Rectal smooth muscle tissue (tissue), 1 donor: ENCODE measurements at regions not wholly inside any gene's neighbourhood (a gene's known extent, or its start where the extent isn't known, plus 50 kb on each side); places are given as distances from the start of the nearest gene placed in this dataset.
"Not testable (repeated sequence)": the region's sequence is repeated elsewhere in the genome, so short reads cannot be mapped to it uniquely, and the experiment has no call there.

Experiments
- H3K27ac ChIP-seq: one replicate; pipeline ENCODE4 v1.7.0; 2013; ENCODE audit warnings: low read depth, low read length, inconsistent platforms
- H3K27me3 ChIP-seq: one replicate; pipeline ENCODE4 v1.7.0; 2013; ENCODE audit warnings: low read length; ENCODE audit not compliant: control insufficient read depth, insufficient read depth
- H3K36me3 ChIP-seq: one replicate; pipeline ENCODE4 v1.7.0; 2013; ENCODE audit warnings: low read length; ENCODE audit not compliant: control insufficient read depth, insufficient read depth
- H3K4me1 ChIP-seq: one replicate; pipeline ENCODE4 v1.7.0; 2013; ENCODE audit warnings: low read length; ENCODE audit not compliant: control insufficient read depth, insufficient read depth
- H3K4me3 ChIP-seq: one replicate; pipeline ENCODE4 v1.7.0; 2013; ENCODE audit warnings: low read length
- H3K9ac ChIP-seq: one replicate; pipeline ENCODE4 v1.7.0; 2013; ENCODE audit warnings: low read length

- Histone ChIP-seq H3K4me3 (no peak overlapping the region), H3K9ac (no peak overlapping the region), H3K4me1 (no peaks in the 10 kb centered on the region), H3K36me3 (no peaks in the 10 kb centered on the region), H3K27ac (no peak overlapping the region), H3K27me3 (no peaks in the 10 kb centered on the region)
Measured at GRCh38 chr4:12118651-12119213, 690.0 kb upstream of the HS3ST1 start.

DNA sequence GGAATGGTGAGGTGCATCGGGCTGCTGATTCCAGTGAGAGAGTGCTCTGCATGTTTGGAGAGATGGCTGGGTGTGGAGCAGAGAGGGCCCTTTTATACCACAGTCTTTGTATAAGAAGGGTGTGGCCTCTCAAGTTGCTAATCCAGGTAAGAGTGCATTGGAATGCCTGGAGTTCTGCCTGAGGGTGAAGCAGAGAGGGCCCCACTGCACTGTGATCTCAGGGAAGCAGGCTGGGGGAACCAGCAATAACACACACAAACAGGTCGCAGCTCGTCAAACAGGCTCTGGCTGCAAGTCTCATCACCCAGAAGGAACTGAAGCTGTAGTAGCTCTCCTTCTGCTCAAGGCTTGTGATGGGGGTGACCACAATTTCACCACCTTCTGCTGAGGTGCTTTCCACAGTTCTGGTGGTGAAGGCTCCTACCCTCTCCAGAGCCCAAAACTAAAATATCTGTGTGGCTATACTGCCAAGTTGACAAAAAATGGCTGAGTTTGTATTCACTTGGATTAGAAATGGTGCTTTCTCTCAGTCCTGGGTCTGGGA, 687.4 kb upstream of the HS3ST1 start:
- no peaks in the 10 kb centered on the region for H3K27me3 ChIP-seq

GRCh38 chr4:12110627-12111026, 681.9 kb upstream of the HS3ST1 start:
- Histone ChIP-seq H3K27me3 (no peaks in the 10 kb centered on the region), H3K36me3 (no peaks in the 10 kb centered on the region), H3K4me3 (no peak overlapping the region), H3K9ac (no peak overlapping the region), H3K4me1 (no peaks in the 10 kb centered on the region), H3K27ac (no peak overlapping the region)

More for the DNA sequence above, 687.4 kb upstream of the HS3ST1 start:
- no peak overlapping the region for H3K27ac ChIP-seq
- no peak overlapping the region for H3K9ac ChIP-seq
- no peaks in the 10 kb centered on the region for H3K36me3 ChIP-seq
- H3K4me3 ChIP-seq: no peak overlapping the region
- H3K4me1 ChIP-seq: no peaks in the 10 kb centered on the region

- not testable (repeated sequence) for H3K4me1 ChIP-seq, H3K36me3 ChIP-seq, H3K27me3 ChIP-seq, H3K4me3 ChIP-seq, H3K9ac ChIP-seq, H3K27ac ChIP-seq
Measured at GRCh38 chr4:12109056-12109455, 680.4 kb upstream of the HS3ST1 start.

DNA sequence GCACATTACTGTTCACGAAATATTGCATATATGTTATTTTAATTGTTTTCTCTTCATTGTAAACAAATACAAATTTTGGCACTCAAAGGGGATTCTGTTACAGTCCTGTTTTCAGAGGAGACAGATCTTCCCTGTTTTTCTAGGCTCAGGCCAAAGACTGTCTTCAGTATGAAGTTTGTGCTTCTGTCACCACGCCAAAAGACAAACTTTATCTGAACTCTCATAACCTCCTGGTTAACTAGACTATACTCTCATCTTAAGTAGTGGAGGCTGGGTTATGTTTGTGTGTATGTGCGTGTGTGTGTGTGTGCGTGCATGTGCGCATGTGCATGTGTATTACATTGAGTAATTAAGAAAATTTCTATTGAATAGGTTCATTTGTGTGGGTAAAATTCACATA, 676.8 kb upstream of the HS3ST1 start:
- Histone ChIP-seq H3K27me3 (no peaks in the 10 kb centered on the region), H3K27ac (no peak overlapping the region), H3K36me3 (no peaks in the 10 kb centered on the region), H3K4me1 (no peaks in the 10 kb centered on the region), H3K4me3 (no peak overlapping the region), H3K9ac (no peak overlapping the region)

DNA sequence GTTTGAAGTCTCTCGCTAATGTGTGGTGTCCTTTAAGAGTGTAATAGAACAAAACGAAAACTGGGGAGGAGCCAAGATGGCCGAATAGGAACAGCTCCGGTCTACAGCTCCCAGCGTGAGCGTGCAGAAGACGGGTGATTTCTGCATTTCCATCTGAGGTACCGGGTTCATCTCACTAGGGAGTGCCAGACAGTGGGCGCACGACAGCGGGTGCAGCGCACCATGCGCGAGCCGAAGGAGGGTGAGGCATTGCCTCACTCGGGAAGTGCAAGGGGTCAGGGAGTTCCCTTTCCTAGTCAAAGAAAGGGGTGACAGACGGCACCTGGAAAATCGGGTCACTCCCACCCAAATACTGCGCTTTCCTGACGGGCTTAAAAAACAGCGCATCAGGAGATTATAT, 661.2 kb upstream of the HS3ST1 start:
- not testable (repeated sequence) for H3K4me3 ChIP-seq, H3K27ac ChIP-seq, H3K36me3 ChIP-seq, H3K27me3 ChIP-seq, H3K9ac ChIP-seq, H3K4me1 ChIP-seq

GRCh38 chr4:12084690-12085089, 656.0 kb upstream of the HS3ST1 start:
- no peaks in the 10 kb centered on the region for H3K27me3 ChIP-seq
- no peak overlapping the region for H3K9ac ChIP-seq
- no peaks in the 10 kb centered on the region for H3K36me3 ChIP-seq
- H3K27ac ChIP-seq: no peak overlapping the region
- no peak overlapping the region for H3K4me3 ChIP-seq
- H3K4me1 ChIP-seq: no peaks in the 10 kb centered on the region

- Histone ChIP-seq H3K4me1 (no peaks in the 10 kb centered on the region), H3K36me3 (no peaks in the 10 kb centered on the region), H3K9ac (no peak overlapping the region), H3K4me3 (no peak overlapping the region), H3K27ac (no peak overlapping the region), H3K27me3 (no peaks in the 10 kb centered on the region)
Measured at GRCh38 chr4:12071316-12071715, 642.6 kb upstream of the HS3ST1 start.

DNA sequence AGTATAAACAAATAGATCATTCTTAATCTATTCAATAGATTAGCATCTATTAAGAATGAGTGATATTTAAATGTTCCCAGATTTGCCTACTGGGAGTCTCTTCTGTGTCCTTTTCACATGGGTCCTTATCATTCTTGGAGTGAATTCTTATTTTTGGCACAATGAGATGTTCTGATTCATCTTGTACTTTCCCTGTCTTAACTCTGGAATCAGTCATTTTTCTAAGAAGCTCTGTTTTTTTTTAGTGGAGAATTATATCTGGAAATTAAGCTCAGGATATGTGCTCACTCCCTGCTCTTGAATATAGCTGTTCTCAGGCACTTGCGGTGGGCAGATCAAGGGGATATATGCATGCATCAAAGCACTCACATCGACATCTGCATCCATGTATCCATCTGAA, 625.3 kb upstream of the HS3ST1 start:
- Histone ChIP-seq H3K4me1 (no peaks in the 10 kb centered on the region), H3K36me3 (no peaks in the 10 kb centered on the region), H3K4me3 (no peak overlapping the region), H3K27ac (no peak overlapping the region), H3K27me3 (no peaks in the 10 kb centered on the region), H3K9ac (no peak overlapping the region)

DNA sequence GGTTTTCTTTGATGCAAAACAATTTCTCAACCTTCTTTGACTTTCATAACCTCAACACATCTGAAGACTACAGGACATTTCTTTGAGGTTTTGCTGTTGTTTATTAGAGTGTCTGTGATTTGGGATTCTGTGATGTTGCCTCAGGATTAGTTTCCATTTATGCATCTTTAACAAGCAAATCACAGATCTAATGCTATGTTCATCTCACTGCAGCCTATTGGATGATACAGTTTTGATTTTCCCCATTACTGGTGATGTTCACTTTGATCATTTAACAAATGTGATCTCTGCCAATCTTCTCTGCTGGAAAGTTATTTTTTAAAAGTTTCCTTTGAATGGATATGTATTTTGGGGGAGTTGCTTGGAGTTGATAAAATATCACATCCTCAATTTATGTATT, 624.9 kb upstream of the HS3ST1 start:
- no peak overlapping the region for H3K9ac ChIP-seq
- H3K27me3 ChIP-seq: no peaks in the 10 kb centered on the region
- H3K4me3 ChIP-seq: no peak overlapping the region
- no peak overlapping the region for H3K27ac ChIP-seq
- no peaks in the 10 kb centered on the region for H3K36me3 ChIP-seq
- H3K4me1 ChIP-seq: no peaks in the 10 kb centered on the region

- Histone ChIP-seq H3K36me3 (no peaks in the 10 kb centered on the region), H3K27ac (no peak overlapping the region), H3K4me1 (no peaks in the 10 kb centered on the region), H3K4me3 (no peak overlapping the region), H3K27me3 (no peaks in the 10 kb centered on the region), H3K9ac (no peak overlapping the region)
Measured at GRCh38 chr4:12050357-12050756, 621.7 kb upstream of the HS3ST1 start.

DNA sequence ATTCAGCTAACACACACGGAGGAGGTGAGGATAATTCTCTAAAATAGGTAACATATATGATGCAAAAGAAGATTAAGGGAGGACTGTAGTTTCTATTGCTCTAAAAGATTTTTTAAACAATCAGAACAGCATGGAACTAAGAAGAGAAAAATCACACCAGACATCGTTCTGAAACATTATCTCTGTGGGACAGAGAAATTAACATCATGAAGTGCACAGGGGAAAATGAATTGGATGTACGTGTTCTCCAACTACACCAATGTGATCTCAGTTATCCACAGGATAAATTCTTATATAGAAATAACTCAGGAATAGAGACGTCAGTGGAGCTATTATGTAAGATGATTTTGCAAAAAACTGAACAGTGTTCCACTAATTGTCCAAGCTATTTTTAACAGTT, 614.1 kb upstream of the HS3ST1 start:
- Histone ChIP-seq H3K36me3 (no peaks in the 10 kb centered on the region), H3K27me3 (no peaks in the 10 kb centered on the region), H3K27ac (no peak overlapping the region), H3K4me1 (no peaks in the 10 kb centered on the region), H3K4me3 (no peak overlapping the region), H3K9ac (no peak overlapping the region)

- no peaks in the 10 kb centered on the region for H3K36me3 ChIP-seq
Measured at GRCh38 chr4:12041828-12042227, 613.1 kb upstream of the HS3ST1 start.

More at GRCh38 chr4:12041828-12042227, 613.1 kb upstream of the HS3ST1 start:
- Histone ChIP-seq H3K27me3 (no peaks in the 10 kb centered on the region), H3K4me3 (no peak overlapping the region), H3K27ac (no peak overlapping the region), H3K9ac (no peak overlapping the region), H3K4me1 (no peaks in the 10 kb centered on the region)
